HCT116 (cell line): ENCODE measurements at regions not wholly inside any gene's neighbourhood (a gene's known extent, or its start where the extent isn't known, plus 50 kb on each side); places are given as distances from the start of the nearest gene placed in this dataset.

Source experiments
- ATAC-seq: fragments of 200-7000 bp; cut with Tn5 transposase; 2 replicates; pipeline ENCODE4 v1.9.1; 2020; ENCODE audit warnings: mild to moderate bottlenecking, moderate library complexity
- BruUV-seq: library from RNA; stranded (reverse); fragments of 400-500 nt; replicated peaks from 2 replicates; lab custom pipeline; 2021; lab: Mats Ljungman, UMichigan
- CTCF ChIA-PET: fragments of 300-600 bp; sonication (Branson Sonifier 250); formaldehyde crosslinking; loops from one replicate; lab custom pipeline; 2021; ENCODE audit warnings: antibody characterized with exemption; lab: Charles Lee
- POLR2A ChIA-PET: fragments of 300-600, 350-600 bp; sonication (Branson Sonifier 250); formaldehyde crosslinking; loops from one replicate; lab custom pipeline; 2021; ENCODE audit warnings: antibody characterized with exemption; lab: Charles Lee
- RAD21 ChIA-PET, 2 experiments: fragments of 300-600 bp; sonication (Branson Sonifier 250); formaldehyde crosslinking; loops; one replicate each; lab custom pipeline; 2023; ENCODE audit warnings: low total read pairs in 2 of 2; ENCODE audit not compliant: uncharacterized antibody in 2 of 2, unreplicated experiment in 2 of 2, low non-redundant PET in 1 of 2; lab: Charles Lee
- DNase-seq: peaks from one replicate; pipeline ENCODE4 v3.0.0-alpha.2; 2010; ENCODE audit warnings: low read depth, low spot score
- H2AFZ ChIP-seq: fragments of 200-600 bp; shearing (Covaris generic), sonication (generic); 2 replicates; pipeline ENCODE4 v1.6.1; 2017; ENCODE audit warnings: low read depth, mixed run types, mixed read lengths, antibody characterized with exemption, low read length; ENCODE audit not compliant: poor library complexity, severe bottlenecking
- H3K27ac ChIP-seq: 2 replicates; pipeline ENCODE4 v1.5.1; 2012; ENCODE audit warnings: low read depth, low read length
- H3K27me3 ChIP-seq: fragments of 200-600 bp; sonication (generic); 2 replicates; pipeline ENCODE4 v1.6.1; 2016; ENCODE audit warnings: mixed run types, low read length, mixed read lengths; ENCODE audit not compliant: insufficient read depth
- H3K36me3 ChIP-seq, 2 experiments: fragments of 200-500 bp in 1 of 2; fragments of 200-600 bp in 1 of 2; sonication (Bioruptor generic) in 1 of 2; sonication (generic) in 1 of 2; 2 replicates each; pipeline versions ENCODE4 v1.5.1 to v1.6.1; 2014 to 2016; ENCODE audit warnings: low read length in 2 of 2, inconsistent platforms in 1 of 2, mixed read lengths in 1 of 2, mixed run types in 1 of 2; ENCODE audit not compliant: insufficient read depth in 2 of 2, control insufficient read depth in 1 of 2
- H3K4me1 ChIP-seq, 2 experiments: fragments of 200-600 bp in 1 of 2; sonication (generic) in 1 of 2; 2 replicates each; pipeline versions ENCODE4 v1.5.1 to v1.6.1; 2012 to 2017; ENCODE audit warnings: low read length in 2 of 2, inconsistent platforms in 1 of 2, mild to moderate bottlenecking in 1 of 2, mixed read lengths in 1 of 2, mixed run types in 1 of 2, moderate library complexity in 1 of 2; ENCODE audit not compliant: insufficient read depth in 2 of 2, control insufficient read depth in 1 of 2
- H3K4me2 ChIP-seq: fragments of 200-600 bp; sonication (generic); 2 replicates; pipeline ENCODE4 v1.6.1; 2017; ENCODE audit warnings: mixed run types, low read length, mixed read lengths
- H3K4me3 ChIP-seq, 2 experiments: fragments of 200-600 bp in 1 of 2; sonication (generic) in 1 of 2; replicated peaks in 1 of 2; 2 replicates each; pipeline ENCODE4 v1.5.1; 2011 to 2016; ENCODE audit warnings: low read length in 2 of 2, control low read depth in 1 of 2, low read depth in 1 of 2, mild to moderate bottlenecking in 1 of 2, mixed read lengths in 1 of 2, mixed run types in 1 of 2
- H3K79me2 ChIP-seq: fragments of 200-600 bp; sonication (generic); 2 replicates; pipeline ENCODE4 v1.6.1; 2017; ENCODE audit warnings: mild to moderate bottlenecking, mixed run types, low read length, moderate library complexity, mixed read lengths; ENCODE audit not compliant: insufficient read depth
- H3K9ac ChIP-seq: fragments of 200-600 bp; sonication (generic); 2 replicates; pipeline ENCODE4 v1.6.1; 2016; ENCODE audit warnings: low read length, mixed read lengths
- H3K9me2 ChIP-seq: fragments of 200-600 bp; sonication (generic), shearing (Covaris generic); 2 replicates; pipeline ENCODE4 v1.6.1; 2017; ENCODE audit warnings: mixed run types, mild to moderate bottlenecking, moderate library complexity; ENCODE audit not compliant: insufficient read depth
- H3K9me3 ChIP-seq, 2 experiments: fragments of 200-500 bp in 1 of 2; fragments of 200-600 bp in 1 of 2; sonication (Bioruptor generic) in 1 of 2; sonication (generic) in 1 of 2; 2 replicates each; pipeline ENCODE4 v1.6.1; 2014 to 2017; ENCODE audit warnings: low read length in 2 of 2, mixed read lengths in 2 of 2, inconsistent platforms in 1 of 2, low read depth in 1 of 2, mild to moderate bottlenecking in 1 of 2, mixed run types in 1 of 2, moderate library complexity in 1 of 2; ENCODE audit not compliant: control insufficient read depth in 1 of 2, insufficient read depth in 1 of 2
- H4K20me1 ChIP-seq: fragments of 200-600 bp; sonication (generic), shearing (Covaris generic); 2 replicates; pipeline ENCODE4 v1.6.1; 2017; ENCODE audit warnings: mixed run types, mild to moderate bottlenecking, moderate library complexity; ENCODE audit not compliant: insufficient read depth
- ATF3 ChIP-seq: IDR thresholded peaks from 2 replicates; pipeline ENCODE4 v1.6.1; 2012
- CBX3 ChIP-seq: IDR thresholded peaks from 2 replicates; pipeline ENCODE4 v1.6.1; 2012; ENCODE audit warnings: low read depth
- CEBPB ChIP-seq: IDR thresholded peaks from 2 replicates; pipeline ENCODE4 v1.6.1; 2012; ENCODE audit warnings: low read depth
- CTCF ChIP-seq, 3 experiments: fragments of 200-600 bp in 1 of 3; sonication (generic) in 1 of 3; IDR thresholded peaks in 2 of 3; conservative IDR thresholded peaks in 1 of 3; 2 replicates each; pipeline ENCODE4 v1.5.1; 2012 to 2017; ENCODE audit warnings: low read depth in 2 of 3, low read length in 2 of 3, antibody characterized with exemption in 1 of 3, borderline replicate concordance in 1 of 3, control low read depth in 1 of 3, mild to moderate bottlenecking in 1 of 3, mixed read lengths in 1 of 3, mixed run types in 1 of 3, moderate library complexity in 1 of 3; ENCODE audit not compliant: insufficient read depth in 1 of 3
- EZH2 ChIP-seq: fragments of 200-600 bp; sonication (generic); IDR thresholded peaks from 2 replicates; pipeline ENCODE4 v1.6.1; 2017; ENCODE audit warnings: antibody characterized with exemption, mixed run types
- EZH2phosphoT487 ChIP-seq: fragments of 200-600 bp; IDR thresholded peaks from 2 replicates; pipeline ENCODE4 v1.6.1; 2018; ENCODE audit warnings: antibody characterized with exemption, borderline replicate concordance
- FOSL1 ChIP-seq: IDR thresholded peaks from 2 replicates; pipeline ENCODE4 v1.6.1; 2012; ENCODE audit warnings: low read depth
- JUND ChIP-seq: IDR thresholded peaks from 2 replicates; pipeline ENCODE4 v1.6.1; 2012
- MAX ChIP-seq: IDR thresholded peaks from 2 replicates; pipeline ENCODE4 v1.6.1; 2012
- POLR2A ChIP-seq: IDR thresholded peaks from 2 replicates; pipeline ENCODE4 v1.7.0; 2011; ENCODE audit warnings: borderline replicate concordance; ENCODE audit not compliant: insufficient read depth, insufficient read length; ENCODE audit errors: extremely low read depth
- POLR2AphosphoS5 ChIP-seq: IDR thresholded peaks from 2 replicates; pipeline ENCODE4 v1.6.1; 2011; ENCODE audit warnings: mild to moderate bottlenecking, low read depth, low read length, moderate library complexity
- RAD21 ChIP-seq: IDR thresholded peaks from 2 replicates; pipeline ENCODE4 v1.6.1; 2012; ENCODE audit warnings: low read depth, mild to moderate bottlenecking
- SIN3A ChIP-seq: IDR thresholded peaks from 2 replicates; pipeline ENCODE4 v1.6.1; 2012; ENCODE audit warnings: low read depth
- SP1 ChIP-seq: IDR thresholded peaks from 2 replicates; pipeline ENCODE4 v1.6.1; 2012; ENCODE audit warnings: low read depth
- TCF7L2 ChIP-seq: IDR thresholded peaks from 2 replicates; pipeline ENCODE4 v1.7.0; 2011; ENCODE audit warnings: borderline replicate concordance, inconsistent platforms; ENCODE audit not compliant: insufficient read depth, insufficient read length; ENCODE audit errors: extremely low read depth
- ZBTB33 ChIP-seq: IDR thresholded peaks from 2 replicates; pipeline ENCODE4 v1.6.1; 2011; ENCODE audit warnings: mild to moderate bottlenecking, low read length, moderate library complexity; ENCODE audit not compliant: insufficient replicate concordance; ENCODE audit errors: extremely low read depth
- intact Hi-C: fragments of 100-400 bp; cut with micrococcal nuclease; formaldehyde crosslinking; loops from 2 replicates; pipeline ENCODE4 v1.10.0; 2022

- H3K9me3 ChIP-seq = no peaks in the 10 kb centered on the region
- H4K20me1 ChIP-seq = no peaks in the 10 kb centered on the region
- TF ChIP-seq JUND (no peak), RAD21 (no peak), CTCF (IDR thresholded peaks at IDR 0.05 in 2 of 3, conservative IDR thresholded peaks at IDR 0.05 in 1 of 3; ENCODE audit: borderline replicate concordance in 1 of 3, insufficient read depth in 1 of 3, low read depth in 2 of 3, low read length in 2 of 3) (no peak), CBX3 (no peak)
- H3K27ac ChIP-seq = no peak overlapping the region
- ChIA-PET POLR2A (no interaction called here), RAD21 (no interaction called here), CTCF (no interaction called here)
- H3K27me3 ChIP-seq = peaks cover 11% of the 10 kb centered on the region; the same call in 1 of the 2 replicates
- BruUV-seq = no TSS peak
- no peaks in the 10 kb centered on the region for H3K79me2 ChIP-seq
- H3K4me2 ChIP-seq = no peak overlapping the region
- H3K4me3 ChIP-seq = no peak overlapping the region
- no peaks in the 10 kb centered on the region for H3K9me2 ChIP-seq
- no peak overlapping the region for H2AFZ ChIP-seq
- ATAC-seq = no peak
- H3K4me1 ChIP-seq = no peaks in the 10 kb centered on the region
- intact Hi-C loops = no loop called here
- no peaks in the 10 kb centered on the region for H3K36me3 ChIP-seq
- no peak for DNase-seq
- H3K9ac ChIP-seq = no peak overlapping the region
Observed at GRCh38 chr22:27146866-27147633, 489.7 kb downstream of the MIAT start.

GRCh38 chr22:27148055-27148454, 490.7 kb downstream of the MIAT start:
- H3K27ac ChIP-seq = no peak overlapping the region
- CTCF ChIA-PET = no interaction called here
- RAD21 ChIA-PET = no interaction called here
- no peak overlapping the region for H2AFZ ChIP-seq
- no peaks in the 10 kb centered on the region for H3K4me1 ChIP-seq
- DNase-seq (no peak), ATAC-seq (no peak)
- no peaks in the 10 kb centered on the region for H4K20me1 ChIP-seq
- H3K4me3 ChIP-seq = no peak overlapping the region
- intact Hi-C loops = no loop called here
- H3K9me3 ChIP-seq = no peaks in the 10 kb centered on the region
- no TSS peak for BruUV-seq
- H3K27me3 ChIP-seq = peaks cover 6% of the 10 kb centered on the region; the same call in 1 of the 2 replicates
- H3K36me3 ChIP-seq = no peaks in the 10 kb centered on the region
- POLR2A ChIA-PET = no interaction called here
- H3K9me2 ChIP-seq = no peaks in the 10 kb centered on the region
- H3K4me2 ChIP-seq = no peak overlapping the region
- no peaks in the 10 kb centered on the region for H3K79me2 ChIP-seq
- no peak overlapping the region for H3K9ac ChIP-seq
- TF ChIP-seq ZBTB33 = no peak
- no peak for TF ChIP-seq SIN3A
- TF ChIP-seq EZH2 = no peak
- no peak for TF ChIP-seq SP1
- TF ChIP-seq FOSL1 = no peak
- no peak for TF ChIP-seq ATF3
- TF ChIP-seq POLR2AphosphoS5 = no peak
- TF ChIP-seq TCF7L2 = no peak
- TF ChIP-seq CEBPB = no peak
- no peak for TF ChIP-seq MAX
- no peak for TF ChIP-seq EZH2phosphoT487
- no peak for TF ChIP-seq POLR2A
